Activated CD4-positive, alpha-beta memory T cell treated with anti-CD3 and anti-CD28 coated beads for 36 hours (primary cell): ENCODE measurements at regions not wholly inside any gene's neighbourhood (a gene's known extent, or its start where the extent isn't known, plus 50 kb on each side); places are given as distances from the start of the nearest gene placed in this dataset.

ENCODE experiments used
- CTCF ChIA-PET: fragments of 350-600 bp; sonication (Branson Sonifier 250); formaldehyde crosslinking; loops from one replicate; lab custom pipeline; 2021; ENCODE audit warnings: antibody characterized with exemption, inconsistent platforms; lab: Charles Lee
- POLR2A ChIA-PET: fragments of 350-600 bp; sonication (Branson Sonifier 250); formaldehyde crosslinking; loops from one replicate; lab custom pipeline; 2021; ENCODE audit warnings: antibody characterized with exemption; lab: Charles Lee
- DNase-seq: peaks from one replicate; pipeline ENCODE4 v3.0.0-alpha.2; 2020
- H3K27ac Mint-ChIP-seq: one replicate; pipeline ENCODE4 v1.8.0; 2021; ENCODE audit warnings: mixed read lengths
- H3K27me3 Mint-ChIP-seq: one replicate; pipeline ENCODE4 v1.8.0; 2021; ENCODE audit warnings: mixed read lengths
- H3K36me3 Mint-ChIP-seq: one replicate; pipeline ENCODE4 v1.8.0; 2021; ENCODE audit warnings: mixed read lengths
- H3K4me1 Mint-ChIP-seq: one replicate; pipeline ENCODE4 v1.8.0; 2021; ENCODE audit warnings: low read depth, mixed read lengths
- H3K4me3 Mint-ChIP-seq: one replicate; pipeline ENCODE4 v1.8.0; 2021; ENCODE audit warnings: mild to moderate bottlenecking, mixed read lengths
- H3K9me3 Mint-ChIP-seq: one replicate; pipeline ENCODE4 v1.8.0; 2021; ENCODE audit warnings: mixed read lengths
- intact Hi-C: fragments of 100-400 bp; cut with micrococcal nuclease; formaldehyde crosslinking; loops from one replicate; pipeline ENCODE4 v1.15.1; 2023

DNA sequence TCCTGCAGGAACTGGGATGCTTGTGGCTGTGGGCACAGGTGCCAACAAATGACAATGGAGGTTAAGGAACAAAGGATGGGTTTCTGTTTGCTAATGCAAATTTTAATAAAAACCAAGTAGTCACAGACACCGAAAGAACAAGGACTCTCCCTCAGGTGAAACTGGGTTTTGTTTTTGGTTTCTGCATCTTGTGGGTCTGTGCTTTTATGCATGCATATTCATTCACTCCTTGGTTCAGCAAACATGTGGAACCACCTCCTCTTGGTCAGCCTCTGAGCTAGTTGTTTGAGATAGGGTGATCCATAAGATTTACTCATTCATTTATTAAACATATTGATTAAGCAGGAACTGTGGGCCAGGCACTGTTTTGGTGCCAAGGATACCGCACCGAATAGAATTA, 381.9 kb downstream of the CDK5RAP2 start:
- Mint-ChIP-seq H3K4me3 (no peak overlapping the region), H3K4me1 (no peaks in the 10 kb centered on the region), H3K9me3 (no peaks in the 10 kb centered on the region), H3K36me3 (no peaks in the 10 kb centered on the region), H3K27ac (no peak overlapping the region), H3K27me3 (no peaks in the 10 kb centered on the region)
- CTCF ChIA-PET: no interaction called here
- no peak for DNase-seq
- POLR2A ChIA-PET: no interaction called here
- intact Hi-C loops: no loop called here

DNA sequence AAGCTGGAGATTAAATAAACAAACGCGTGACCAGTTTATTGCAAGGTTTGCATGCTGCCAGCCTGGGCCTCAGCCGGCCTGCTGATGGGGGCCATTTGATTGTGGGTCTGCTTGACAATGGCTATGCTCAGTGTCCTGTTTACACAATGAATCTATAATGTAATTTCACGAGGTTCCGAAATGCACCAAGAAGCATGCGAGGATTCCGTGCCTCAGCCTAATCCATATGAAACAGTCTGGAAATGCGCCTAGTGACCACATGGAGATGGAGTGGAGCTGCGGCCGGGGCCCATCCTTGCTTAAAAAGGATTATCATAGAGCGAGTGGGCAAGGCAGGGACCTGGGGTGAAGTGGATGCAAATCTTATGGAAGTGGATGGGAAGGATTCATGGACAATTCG, 382.4 kb downstream of the CDK5RAP2 start:
- CTCF ChIA-PET: no interaction called here
- no peak overlapping the region for H3K27ac Mint-ChIP-seq
- intact Hi-C loops: no loop called here
- POLR2A ChIA-PET: no interaction called here
- H3K27me3 Mint-ChIP-seq: no peaks in the 10 kb centered on the region
- no peak overlapping the region for H3K4me3 Mint-ChIP-seq
- no peaks in the 10 kb centered on the region for H3K9me3 Mint-ChIP-seq
- DNase-seq: no peak
- no peaks in the 10 kb centered on the region for H3K36me3 Mint-ChIP-seq
- H3K4me1 Mint-ChIP-seq: no peaks in the 10 kb centered on the region

DNA sequence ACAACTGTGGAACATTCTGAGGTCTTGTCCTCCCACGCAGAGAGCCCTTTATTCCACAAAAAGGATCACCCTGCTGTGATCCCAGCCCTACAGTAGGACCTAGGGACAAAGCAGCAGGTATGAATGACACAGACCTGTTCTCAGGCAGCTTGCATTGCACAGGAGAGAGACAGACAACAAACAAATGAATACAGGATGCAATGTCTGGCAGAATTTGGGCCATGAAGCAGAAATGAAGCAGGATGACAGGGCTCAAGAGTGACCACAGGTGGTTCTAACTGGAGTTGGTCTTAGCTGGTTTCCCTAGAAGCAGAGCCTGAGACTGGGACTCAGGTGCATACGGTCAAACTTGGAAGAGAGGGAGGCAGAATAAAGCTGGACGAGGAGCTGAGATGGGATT, 388.8 kb downstream of the CDK5RAP2 start:
- Mint-ChIP-seq H3K4me3 (no peak overlapping the region), H3K4me1 (no peaks in the 10 kb centered on the region), H3K9me3 (no peaks in the 10 kb centered on the region), H3K36me3 (no peaks in the 10 kb centered on the region), H3K27me3 (no peaks in the 10 kb centered on the region), H3K27ac (no peak overlapping the region)
- CTCF ChIA-PET: no interaction called here
- no peak for DNase-seq
- intact Hi-C loops: no loop called here
- POLR2A ChIA-PET: no interaction called here

DNA sequence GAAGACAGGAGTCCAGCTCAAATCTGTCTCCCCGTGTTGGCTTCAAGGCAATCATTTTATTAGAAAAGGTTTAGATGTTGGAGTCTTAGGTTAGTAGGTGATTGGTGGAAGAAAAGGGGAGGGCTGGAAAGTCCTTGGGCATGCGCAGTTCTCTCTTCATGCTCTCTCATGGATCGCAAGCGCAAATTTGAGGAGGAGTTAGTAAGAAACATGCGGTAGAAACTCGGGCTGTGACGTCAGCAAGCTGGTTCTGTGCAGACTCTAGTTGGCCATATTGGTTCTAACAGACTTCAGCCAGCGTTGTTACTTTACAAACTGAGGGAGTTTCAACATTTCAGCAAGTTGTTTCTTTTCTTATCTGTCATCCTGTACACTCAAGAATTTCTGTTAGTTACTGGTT, 392.2 kb downstream of the CDK5RAP2 start:
- Mint-ChIP-seq H3K4me3 (no peak overlapping the region), H3K27ac (no peak overlapping the region), H3K4me1 (no peaks in the 10 kb centered on the region), H3K36me3 (no peaks in the 10 kb centered on the region), H3K27me3 (peaks cover 2% of the 10 kb centered on the region), H3K9me3 (peaks cover 3% of the 10 kb centered on the region)
- CTCF ChIA-PET: no interaction called here
- intact Hi-C loops: no loop called here
- DNase-seq: no peak
- POLR2A ChIA-PET: no interaction called here

DNA sequence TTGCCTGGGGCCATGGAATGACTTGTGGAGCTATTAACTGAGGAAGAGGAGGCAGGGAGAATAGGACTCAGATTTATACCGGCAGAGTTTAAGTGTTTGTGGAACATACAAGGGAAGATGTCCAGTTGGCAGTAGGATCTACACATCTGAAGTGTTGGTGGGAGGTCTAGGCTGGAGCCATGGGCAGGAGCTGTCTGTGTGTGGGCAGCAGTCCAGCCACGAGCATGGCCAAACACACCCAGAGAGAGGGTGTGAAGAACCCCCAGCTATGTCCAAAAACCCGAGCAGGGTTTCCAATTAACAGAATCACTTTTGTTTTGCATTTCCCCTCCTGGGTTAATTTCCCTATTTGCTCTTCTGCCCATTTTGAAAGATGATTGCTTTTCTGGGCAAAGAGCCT, 393.7 kb downstream of the CDK5RAP2 start:
- Mint-ChIP-seq H3K4me1 (no peaks in the 10 kb centered on the region), H3K4me3 (no peak overlapping the region), H3K9me3 (peaks cover 3% of the 10 kb centered on the region), H3K36me3 (no peaks in the 10 kb centered on the region), H3K27ac (no peak overlapping the region), H3K27me3 (peaks cover 2% of the 10 kb centered on the region)
- intact Hi-C loops: no loop called here
- ChIA-PET POLR2A (no interaction called here), CTCF (no interaction called here)
- no peak for DNase-seq

DNA sequence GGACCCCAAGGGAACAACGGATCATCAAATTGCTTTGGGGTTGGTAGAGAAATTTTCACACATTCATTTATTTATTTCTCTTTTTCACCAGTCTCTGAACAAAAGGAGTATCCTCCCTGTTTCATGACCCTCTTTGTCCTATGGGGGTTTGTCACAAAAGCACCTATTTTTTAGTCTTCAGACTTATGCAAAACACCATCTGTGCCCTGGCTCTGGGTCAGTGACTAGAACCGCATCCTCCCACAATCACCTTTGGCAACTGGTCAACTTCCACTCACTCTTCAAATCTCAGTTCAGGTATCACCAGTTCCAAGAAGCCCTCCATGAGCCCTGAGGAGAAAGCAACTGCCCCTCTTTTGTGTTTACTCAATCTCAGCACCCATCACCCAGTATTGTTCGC, 395.7 kb downstream of the CDK5RAP2 start:
- ChIA-PET POLR2A (no interaction called here), CTCF (no interaction called here)
- intact Hi-C loops: no loop called here
- Mint-ChIP-seq H3K4me1 (no peaks in the 10 kb centered on the region), H3K27ac (no peak overlapping the region), H3K4me3 (no peak overlapping the region), H3K9me3 (peaks cover 3% of the 10 kb centered on the region), H3K36me3 (no peaks in the 10 kb centered on the region), H3K27me3 (peaks cover 2% of the 10 kb centered on the region)
- DNase-seq: no peak

DNA sequence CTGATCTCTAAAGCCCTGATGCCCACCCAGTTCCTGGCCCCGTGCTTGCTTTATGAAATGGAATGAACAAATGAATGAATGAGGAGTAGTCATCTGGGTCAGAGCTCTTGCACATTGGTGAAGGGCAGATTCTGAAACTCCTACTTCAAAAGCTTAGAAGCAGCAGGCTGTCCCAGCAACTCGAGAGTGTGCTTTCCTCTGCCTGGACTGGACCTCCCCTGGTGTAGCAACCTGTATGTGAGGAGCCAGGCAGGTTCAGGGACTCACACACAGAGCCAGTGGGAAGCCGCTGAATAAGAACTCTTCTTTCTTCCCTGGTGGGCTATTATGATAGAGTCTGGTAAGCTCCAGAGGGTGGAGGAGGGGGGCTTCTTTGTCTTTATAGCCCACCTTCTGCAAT, 396.4 kb downstream of the CDK5RAP2 start:
- Mint-ChIP-seq H3K27ac (no peak overlapping the region), H3K36me3 (no peaks in the 10 kb centered on the region), H3K4me1 (no peaks in the 10 kb centered on the region), H3K9me3 (peaks cover 6% of the 10 kb centered on the region), H3K27me3 (peaks cover 2% of the 10 kb centered on the region), H3K4me3 (no peak overlapping the region)
- intact Hi-C loops: no loop called here
- DNase-seq: no peak
- POLR2A ChIA-PET: no interaction called here
- CTCF ChIA-PET: no interaction called here

DNA sequence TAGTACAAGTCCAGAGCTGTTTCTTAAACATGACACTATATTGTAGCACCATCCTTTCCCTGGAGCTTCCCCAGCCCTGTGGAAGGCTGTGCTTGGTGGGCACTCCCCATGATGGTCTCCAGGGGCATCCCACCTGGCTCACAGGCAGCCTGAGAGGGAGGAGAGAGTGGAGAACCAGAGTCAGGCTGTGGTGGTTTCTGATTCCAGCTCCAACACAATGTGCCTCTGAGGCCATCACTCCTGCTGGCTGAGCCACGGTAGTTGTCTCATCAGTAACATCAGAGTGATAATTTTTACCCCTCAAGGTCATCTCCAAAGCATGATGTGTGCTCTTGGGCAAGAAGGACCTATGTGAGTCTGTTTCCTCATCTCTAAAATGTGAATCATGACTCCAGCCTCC, 398.0 kb downstream of the CDK5RAP2 start:
- Mint-ChIP-seq H3K27ac (no peak overlapping the region), H3K4me1 (no peaks in the 10 kb centered on the region), H3K9me3 (peaks cover 8% of the 10 kb centered on the region), H3K27me3 (peaks cover 2% of the 10 kb centered on the region), H3K4me3 (no peak overlapping the region), H3K36me3 (no peaks in the 10 kb centered on the region)
- no peak for DNase-seq
- CTCF ChIA-PET: no interaction called here
- POLR2A ChIA-PET: no interaction called here
- intact Hi-C loops: no loop called here

DNA sequence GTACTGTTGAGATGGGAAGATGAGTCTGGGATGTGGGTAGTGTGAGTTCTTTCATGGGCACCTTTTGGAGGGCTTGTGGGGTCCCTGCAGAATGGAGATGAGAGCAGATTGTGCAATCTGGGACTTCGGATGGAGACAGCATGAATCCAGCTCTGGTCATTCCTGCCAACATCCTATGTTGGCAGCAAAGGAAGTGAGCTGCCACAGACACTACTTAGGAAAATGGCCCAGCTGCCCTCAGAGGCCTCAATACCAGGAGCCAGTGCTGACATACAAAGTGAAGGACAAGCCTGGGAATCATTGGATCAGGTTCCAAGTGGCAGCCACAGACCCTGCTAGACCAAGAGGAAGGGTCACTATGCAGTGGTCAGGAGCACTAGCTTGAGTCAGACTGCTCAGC, 402.8 kb downstream of the CDK5RAP2 start:
- Mint-ChIP-seq H3K4me3 (no peak overlapping the region), H3K27ac (no peak overlapping the region), H3K27me3 (no peaks in the 10 kb centered on the region), H3K4me1 (no peaks in the 10 kb centered on the region), H3K36me3 (no peaks in the 10 kb centered on the region), H3K9me3 (peaks cover 5% of the 10 kb centered on the region)
- intact Hi-C loops: no loop called here
- no peak for DNase-seq
- ChIA-PET CTCF (no interaction called here), POLR2A (no interaction called here)

DNA sequence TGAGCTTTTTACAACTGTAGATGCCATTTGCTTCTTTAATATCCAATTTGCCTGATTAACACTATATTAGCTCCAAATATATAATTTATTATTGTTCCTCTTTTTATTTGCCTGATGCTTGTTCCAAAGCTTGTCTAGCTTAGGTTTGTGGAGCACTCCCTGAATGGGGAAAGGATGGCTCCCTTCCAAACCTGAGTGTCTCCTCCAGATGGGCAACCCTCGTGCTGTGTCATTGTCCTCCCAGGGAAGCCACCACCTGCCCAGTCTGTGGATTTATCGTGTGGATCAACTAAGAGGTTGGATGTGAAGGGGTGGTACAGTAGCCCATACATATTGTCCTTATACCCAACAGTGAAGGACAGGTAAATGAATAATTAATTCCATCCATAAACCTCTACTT, 404.9 kb downstream of the CDK5RAP2 start:
- H3K27ac Mint-ChIP-seq: no peak overlapping the region
- intact Hi-C loops: no loop called here
- DNase-seq: no peak
- no peaks in the 10 kb centered on the region for H3K27me3 Mint-ChIP-seq
- ChIA-PET POLR2A (no interaction called here), CTCF (no interaction called here)
- no peaks in the 10 kb centered on the region for H3K4me1 Mint-ChIP-seq
- H3K4me3 Mint-ChIP-seq: no peak overlapping the region
- H3K9me3 Mint-ChIP-seq: peaks cover 5% of the 10 kb centered on the region
- H3K36me3 Mint-ChIP-seq: no peaks in the 10 kb centered on the region

DNA sequence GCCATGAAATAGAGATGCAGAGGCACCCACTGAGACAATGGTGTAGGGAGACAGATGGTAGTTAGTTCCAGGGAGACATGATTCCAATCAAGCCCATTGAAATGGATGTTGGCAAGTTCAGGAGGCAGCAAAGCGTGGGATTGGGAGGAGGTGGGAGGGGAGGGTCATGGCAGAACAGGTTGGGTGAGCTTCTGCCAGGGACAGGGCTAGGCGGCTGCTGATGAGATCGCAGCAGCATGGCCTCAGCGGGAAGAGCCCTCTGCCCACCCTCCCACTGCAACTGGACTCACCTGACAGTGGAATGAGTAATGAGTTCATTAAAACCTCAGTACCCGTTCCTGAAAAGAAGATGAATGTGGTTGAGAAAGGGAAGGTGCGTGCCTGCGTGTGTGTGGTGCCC, 418.2 kb downstream of the CDK5RAP2 start:
- H3K27ac Mint-ChIP-seq: no peak overlapping the region
- intact Hi-C loops: no loop called here
- no peak for DNase-seq
- H3K9me3 Mint-ChIP-seq: peaks cover 5% of the 10 kb centered on the region
- no peak overlapping the region for H3K4me3 Mint-ChIP-seq
- H3K27me3 Mint-ChIP-seq: no peaks in the 10 kb centered on the region
- ChIA-PET POLR2A (no interaction called here), CTCF (no interaction called here)
- H3K36me3 Mint-ChIP-seq: no peaks in the 10 kb centered on the region
- H3K4me1 Mint-ChIP-seq: no peaks in the 10 kb centered on the region

DNA sequence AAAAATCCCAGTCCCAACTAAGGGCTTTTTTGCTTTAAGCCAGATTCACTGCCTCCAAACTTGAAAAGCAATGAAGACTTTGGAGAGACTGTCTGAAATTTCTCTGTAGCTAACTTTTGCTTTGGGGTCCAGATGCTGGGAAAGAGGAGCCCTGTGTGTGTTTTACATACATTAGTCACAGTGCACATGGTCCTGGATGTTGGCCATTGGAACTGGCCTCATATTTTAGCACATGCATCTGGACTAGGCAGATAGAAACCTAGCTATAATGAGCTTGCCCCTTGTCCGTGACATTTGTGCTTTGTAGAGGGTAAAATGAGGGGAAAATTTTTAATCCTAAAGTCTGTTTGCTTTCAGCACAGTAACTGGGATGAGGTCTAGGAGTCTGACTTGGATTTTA, 421.7 kb downstream of the CDK5RAP2 start:
- POLR2A ChIA-PET: no interaction called here
- H3K9me3 Mint-ChIP-seq: peaks cover 5% of the 10 kb centered on the region

DNA sequence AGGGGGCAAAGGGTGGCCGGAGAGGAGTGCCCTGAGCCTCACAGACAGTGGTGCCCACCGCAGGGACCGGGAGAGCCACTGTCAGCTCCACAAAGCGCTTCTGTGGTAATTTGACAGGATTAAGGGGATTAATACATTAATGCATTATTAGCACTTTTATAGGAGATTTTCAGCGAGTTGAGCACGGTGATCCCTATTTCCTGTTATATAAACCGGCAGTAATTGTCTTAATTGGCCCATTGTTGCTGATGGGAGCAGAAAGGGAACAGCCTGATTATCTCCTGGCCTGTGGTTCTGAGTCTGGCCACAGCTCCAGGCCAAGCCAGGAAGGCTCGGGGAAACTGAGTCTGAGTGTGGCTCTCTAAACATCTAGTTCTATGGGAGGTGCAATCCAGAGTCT, 423.6 kb downstream of the CDK5RAP2 start:
- DNase-seq: no peak
- CTCF ChIA-PET: no interaction called here
- Mint-ChIP-seq H3K9me3 (peaks cover 5% of the 10 kb centered on the region), H3K27me3 (no peaks in the 10 kb centered on the region), H3K36me3 (no peaks in the 10 kb centered on the region), H3K4me1 (no peaks in the 10 kb centered on the region), H3K4me3 (no peak overlapping the region), H3K27ac (no peak overlapping the region)
- POLR2A ChIA-PET: no interaction called here
- intact Hi-C loops: no loop called here

More for the DNA sequence above, 421.7 kb downstream of the CDK5RAP2 start:
- no peaks in the 10 kb centered on the region for H3K27me3 Mint-ChIP-seq
- no peak overlapping the region for H3K27ac Mint-ChIP-seq
- H3K36me3 Mint-ChIP-seq: no peaks in the 10 kb centered on the region
- H3K4me3 Mint-ChIP-seq: no peak overlapping the region
- intact Hi-C loops: no loop called here
- H3K4me1 Mint-ChIP-seq: no peaks in the 10 kb centered on the region
- DNase-seq: no peak
- CTCF ChIA-PET: no interaction called here

DNA sequence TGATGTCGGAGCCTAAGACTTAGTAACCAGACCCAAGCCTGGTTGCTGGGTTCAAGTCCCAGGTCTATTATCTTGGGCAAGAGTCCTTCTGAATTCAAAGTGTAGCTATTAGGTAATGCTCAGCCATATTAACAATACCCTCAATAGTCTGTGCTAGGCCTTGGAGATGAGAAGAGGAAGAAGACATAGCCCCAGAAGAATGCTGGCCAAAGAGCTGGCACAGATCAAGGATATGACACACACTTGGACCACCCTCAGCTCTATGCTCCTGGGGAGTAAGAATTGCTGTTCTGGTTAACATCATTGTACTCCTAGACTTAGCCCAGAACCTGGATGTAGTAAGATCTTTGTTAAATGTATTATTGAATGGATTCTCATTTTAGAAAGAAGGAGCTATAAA, 426.7 kb downstream of the CDK5RAP2 start:
- H3K27me3 Mint-ChIP-seq: no peaks in the 10 kb centered on the region

More for the DNA sequence above, 426.7 kb downstream of the CDK5RAP2 start:
- intact Hi-C loops: no loop called here
- H3K4me3 Mint-ChIP-seq: no peak overlapping the region
- ChIA-PET POLR2A (no interaction called here), CTCF (no interaction called here)
- H3K4me1 Mint-ChIP-seq: no peaks in the 10 kb centered on the region
- H3K27ac Mint-ChIP-seq: no peak overlapping the region
- no peak for DNase-seq
- H3K36me3 Mint-ChIP-seq: no peaks in the 10 kb centered on the region
- H3K9me3 Mint-ChIP-seq: no peaks in the 10 kb centered on the region
